GM21786 (cell line): ENCODE measurements at regions not wholly inside any gene's neighbourhood (a gene's known extent, or its start where the extent isn't known, plus 50 kb on each side); places are given as distances from the start of the nearest gene placed in this dataset.
"Not testable (repeated sequence)": the region's sequence is repeated elsewhere in the genome, so short reads cannot be mapped to it uniquely, and the experiment has no call there.

Source experiments
- ATAC-seq: cut with Tn5 transposase; IDR thresholded peaks from one replicate; pipeline ENCODE4 v1.9.1; 2021; ENCODE audit not compliant: unreplicated experiment

DNA sequence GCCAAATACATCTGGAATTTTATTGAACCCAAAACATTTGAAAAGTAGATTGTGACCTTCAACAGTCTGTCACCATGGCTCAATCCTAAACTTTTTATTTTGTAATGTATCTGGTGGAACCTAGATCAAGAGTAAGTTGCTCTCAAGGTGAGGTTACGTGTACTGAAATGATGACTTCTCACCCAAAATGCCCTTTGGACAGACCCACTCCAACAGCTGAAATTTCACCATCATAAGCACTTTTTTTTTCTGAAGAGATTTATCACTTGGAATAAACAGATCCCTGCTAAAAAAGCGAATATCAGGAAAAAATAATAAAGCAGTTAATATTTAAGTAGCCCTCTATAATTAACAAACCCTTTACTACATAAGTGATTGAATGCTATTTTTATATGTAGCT lies 155.0 kb upstream of the FBXL7 start:
- ATAC-seq, result no peak

DNA sequence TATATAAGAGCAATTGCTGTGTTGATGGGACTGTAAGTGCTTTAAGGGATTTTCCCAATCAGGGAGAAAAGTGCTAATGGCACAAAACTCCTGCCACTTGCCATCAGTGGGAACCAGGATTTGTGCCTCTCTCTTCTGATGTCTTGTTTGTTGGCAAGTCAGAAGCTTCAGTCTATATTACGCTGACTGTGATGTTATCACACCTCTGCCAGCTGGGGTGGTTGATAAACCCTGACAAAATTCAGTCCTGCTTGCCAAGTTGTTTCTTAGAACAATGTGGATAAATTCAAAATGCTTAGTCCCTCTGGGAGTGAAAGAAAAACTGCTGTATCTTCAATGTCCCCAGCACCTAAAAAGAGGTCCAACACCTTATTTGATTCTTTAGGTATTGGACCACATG lies 161.4 kb upstream of the FBXL7 start:
- ATAC-seq, result no peak

DNA sequence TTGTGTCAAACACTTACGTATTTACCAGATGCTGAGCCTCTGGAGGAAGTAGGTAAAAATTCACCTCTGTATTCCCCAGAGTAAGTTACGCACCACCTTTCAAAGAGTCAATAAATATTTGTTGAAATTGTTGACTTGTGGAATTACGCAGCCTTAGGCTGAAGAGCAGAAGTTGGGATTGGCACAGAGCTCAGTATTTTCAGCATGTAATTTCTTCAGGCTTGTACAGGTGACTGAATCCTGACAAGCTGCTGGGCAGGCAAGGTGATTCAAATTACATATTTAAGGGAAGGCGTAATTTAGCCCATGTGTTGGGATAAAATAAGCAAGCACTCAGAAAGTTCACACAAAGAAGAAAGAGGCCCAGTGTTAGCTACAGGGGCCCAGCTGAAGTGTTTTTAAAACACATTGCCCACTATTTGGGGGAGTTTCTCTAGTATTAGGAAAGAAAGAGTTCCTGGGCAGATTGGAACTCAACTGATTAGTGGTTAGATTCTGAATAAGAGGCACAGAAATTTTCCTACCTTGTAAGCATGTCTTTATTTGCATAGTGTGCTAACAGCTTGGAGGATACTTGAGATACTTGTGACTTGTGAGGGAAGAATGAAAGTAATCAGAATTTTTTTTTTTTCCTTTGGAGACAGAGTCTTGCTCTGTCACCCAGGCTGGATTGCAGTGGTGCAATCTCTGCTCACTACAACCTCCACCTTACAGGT lies 165.3 kb upstream of the FBXL7 start:
- no peak for ATAC-seq

DNA sequence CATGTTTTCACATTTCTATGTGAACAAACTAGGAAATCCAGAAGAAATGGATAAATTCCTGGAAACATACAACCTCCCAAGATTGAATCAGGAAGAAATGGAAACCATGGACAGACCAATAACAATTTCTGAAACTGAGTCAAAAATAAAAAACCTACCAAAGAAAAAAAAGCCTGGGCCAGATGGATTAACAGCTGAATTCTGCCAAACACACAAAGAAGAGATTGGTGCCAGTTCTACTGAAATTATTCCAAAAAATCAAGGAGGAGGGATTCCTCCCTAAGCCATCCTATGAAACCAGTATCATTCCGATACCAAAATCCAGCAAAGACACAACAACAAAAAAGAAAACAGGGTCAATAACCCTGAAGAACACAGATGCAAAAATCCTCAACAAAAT lies 166.9 kb upstream of the FBXL7 start:
- no peak for ATAC-seq

DNA sequence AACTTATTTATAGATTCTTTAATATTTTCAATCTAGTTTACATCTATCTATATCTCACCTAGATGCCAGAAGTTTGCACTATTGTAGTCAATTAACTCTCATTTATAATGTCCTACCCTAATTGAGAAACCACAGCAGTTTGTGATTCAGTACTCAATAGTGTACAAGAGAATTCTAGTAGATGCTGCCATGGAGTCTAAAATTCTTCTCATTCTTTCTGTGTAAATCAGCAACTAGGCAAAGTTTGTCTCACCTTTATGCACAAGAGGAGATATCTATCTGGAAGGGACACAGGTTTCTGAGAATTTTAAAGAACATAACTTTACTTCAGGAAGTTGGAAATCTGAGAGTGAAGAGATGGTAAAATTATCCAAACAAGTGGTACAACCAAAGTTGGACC lies 173.0 kb upstream of the FBXL7 start:
- ATAC-seq, result no peak

DNA sequence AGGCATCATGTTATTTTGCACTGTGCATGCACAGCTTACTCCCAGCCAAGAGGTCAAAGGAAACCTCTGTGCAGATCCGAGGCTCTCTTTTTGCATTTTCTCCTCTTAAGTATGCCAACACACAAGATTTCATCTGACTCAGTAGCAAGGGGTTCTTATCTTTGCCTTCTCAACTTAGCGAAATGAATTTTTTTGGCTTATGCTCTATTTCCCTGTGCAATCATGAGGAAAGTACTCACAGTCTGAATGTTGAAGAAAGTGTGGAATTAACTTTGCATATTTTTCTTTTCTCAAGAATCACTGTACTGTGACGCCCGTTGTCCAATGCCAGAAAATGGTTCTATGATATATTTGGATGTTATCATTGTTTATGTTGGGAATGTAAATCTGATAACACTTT lies 173.5 kb upstream of the FBXL7 start:
- ATAC-seq, result no peak

DNA sequence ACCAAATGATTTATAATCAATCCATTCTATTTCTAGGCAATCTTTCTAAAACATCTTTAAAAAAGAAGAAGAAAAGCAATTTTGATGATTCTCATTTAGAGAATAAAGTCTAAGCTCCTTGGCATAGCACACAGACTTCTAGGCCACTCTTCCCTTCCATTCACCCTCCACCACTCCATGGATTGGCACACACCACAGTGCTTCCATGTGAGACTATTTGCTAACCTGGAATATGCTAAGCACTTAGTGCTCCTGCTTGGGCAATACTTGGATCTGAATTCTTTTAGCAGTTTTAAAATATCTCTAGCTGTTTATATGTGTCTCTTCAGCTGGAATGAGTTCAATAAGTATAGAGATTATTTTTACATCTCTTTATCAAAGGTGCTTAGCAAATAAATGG lies 177.6 kb upstream of the FBXL7 start:
- no peak for ATAC-seq

DNA sequence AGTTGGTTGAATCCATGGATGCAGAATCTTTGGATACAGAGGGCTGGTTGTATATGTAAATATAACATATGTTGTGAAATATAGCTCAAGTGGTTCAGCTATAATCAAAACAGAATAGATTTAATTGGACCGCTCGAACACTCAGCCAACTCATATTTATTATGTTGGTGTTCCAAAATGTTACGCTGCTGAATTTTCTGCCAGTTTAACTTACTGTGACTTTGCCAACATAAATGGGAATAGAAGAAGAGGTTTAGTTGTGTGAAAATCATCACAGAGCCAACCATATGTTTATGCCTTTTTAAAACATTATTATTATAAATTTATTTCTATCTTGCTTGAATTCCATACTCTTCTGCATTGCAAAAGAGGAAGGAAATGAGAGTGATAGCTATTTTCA lies 178.2 kb upstream of the FBXL7 start:
- no peak for ATAC-seq

DNA sequence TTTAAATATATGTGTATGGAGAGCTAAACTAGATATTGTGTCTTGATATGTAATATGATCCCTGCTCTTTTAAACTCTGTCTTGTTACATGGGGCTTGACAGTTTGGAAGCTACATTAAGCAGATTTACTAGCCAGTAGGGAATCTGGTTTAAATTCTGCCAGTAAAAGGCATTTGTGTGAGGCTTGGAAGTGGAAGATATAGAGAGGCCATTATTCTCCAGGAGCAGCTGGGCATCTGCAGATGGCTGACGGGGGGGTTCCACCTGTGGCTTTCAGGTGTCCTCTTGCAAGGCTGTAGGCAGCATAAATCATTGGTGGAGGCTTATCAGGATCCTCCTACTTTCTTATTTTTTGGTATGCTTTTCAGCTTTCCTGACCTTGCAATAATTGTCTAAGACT lies 179.1 kb upstream of the FBXL7 start:
- ATAC-seq, result no peak

DNA sequence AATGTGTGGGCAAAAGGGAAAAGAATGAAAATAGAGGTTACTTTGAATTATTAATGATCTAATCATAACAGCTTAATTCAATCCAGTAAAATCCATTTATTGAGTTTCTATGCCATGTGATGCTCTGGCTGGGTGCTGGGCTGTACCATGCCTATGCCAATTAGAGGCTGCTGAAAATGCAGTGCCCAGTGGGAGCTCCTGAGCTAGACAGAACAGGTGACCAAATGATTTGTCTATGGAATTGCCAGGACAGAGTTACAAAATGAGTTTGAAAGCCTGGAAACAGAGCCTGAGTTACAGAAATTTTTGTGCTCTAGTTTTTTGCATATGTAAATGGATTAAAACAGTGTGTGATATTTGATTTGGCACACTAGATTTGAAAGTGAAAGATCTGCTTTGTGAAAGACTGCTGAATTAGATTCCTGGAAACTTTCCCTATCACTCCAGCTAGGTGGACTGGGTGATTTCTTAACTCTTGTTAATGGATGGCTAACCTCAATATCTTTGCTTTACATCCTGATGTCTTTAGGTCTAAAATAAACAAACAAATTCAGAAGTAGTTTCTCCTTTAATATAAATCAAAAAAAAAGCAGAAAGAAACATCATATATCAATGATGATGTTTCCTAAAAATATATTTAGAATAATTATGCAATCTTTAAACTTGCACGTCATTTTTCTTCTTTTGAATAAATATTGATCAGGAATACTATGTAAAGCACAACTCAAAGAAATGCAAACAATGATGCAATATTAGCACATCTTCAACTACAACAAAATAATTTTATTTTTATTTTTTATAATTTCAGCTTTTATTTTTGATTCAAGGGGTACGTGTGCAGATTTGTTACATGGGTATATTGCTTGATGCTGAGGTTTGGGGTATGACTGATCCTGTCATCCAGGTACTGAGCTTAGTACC lies 194.8 kb upstream of the FBXL7 start:
- no peak for ATAC-seq

DNA sequence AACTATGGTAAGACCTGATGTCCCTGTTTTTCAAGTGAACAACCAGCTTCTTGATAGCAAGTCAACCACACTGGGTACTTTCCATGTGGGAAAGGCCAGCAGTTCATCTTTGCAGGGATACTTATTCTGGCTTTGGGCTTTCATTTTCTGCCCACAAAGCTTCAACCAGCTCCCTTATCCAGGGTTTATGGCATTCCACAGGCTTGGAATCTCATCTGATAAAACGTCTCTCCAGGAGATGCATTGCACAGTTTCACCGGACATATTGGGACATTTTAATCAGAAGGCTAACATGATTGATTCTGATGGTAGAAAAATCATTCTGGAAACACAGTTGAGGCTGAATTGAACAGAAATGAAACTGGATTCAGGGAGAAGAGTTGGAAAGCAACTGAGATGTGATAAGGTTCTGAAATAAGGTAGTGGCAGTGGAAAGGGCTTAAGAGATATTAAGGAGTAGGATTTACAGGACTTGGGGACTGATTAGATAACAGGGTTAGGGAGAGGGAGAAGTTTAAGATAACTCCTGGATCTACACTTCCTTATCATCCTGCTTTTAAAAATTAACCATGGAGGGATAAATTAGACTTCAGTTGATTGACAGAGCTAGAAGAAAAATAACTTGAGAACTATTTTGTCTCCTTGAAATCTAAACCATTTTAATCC lies 195.8 kb upstream of the FBXL7 start:
- no peak for ATAC-seq

DNA sequence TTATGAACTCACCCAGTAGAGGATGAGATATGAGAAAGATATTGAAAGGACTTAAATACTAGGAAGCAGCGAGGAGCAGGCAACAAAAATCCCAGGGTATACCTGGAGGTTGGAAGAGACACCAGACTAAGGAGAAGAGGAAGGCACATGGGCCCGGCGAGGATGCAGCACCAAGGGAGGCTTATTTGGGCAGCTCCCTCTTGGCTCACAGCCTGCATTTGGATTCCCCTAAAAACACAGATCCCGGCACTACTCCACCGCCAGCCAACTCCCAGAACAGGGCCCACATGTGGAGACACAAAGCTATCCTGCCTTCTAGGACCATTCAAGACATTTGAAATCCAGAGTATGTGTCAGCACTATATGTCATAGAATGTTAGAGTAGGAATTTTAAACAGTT lies 199.8 kb upstream of the FBXL7 start:
- ATAC-seq, result no peak

DNA sequence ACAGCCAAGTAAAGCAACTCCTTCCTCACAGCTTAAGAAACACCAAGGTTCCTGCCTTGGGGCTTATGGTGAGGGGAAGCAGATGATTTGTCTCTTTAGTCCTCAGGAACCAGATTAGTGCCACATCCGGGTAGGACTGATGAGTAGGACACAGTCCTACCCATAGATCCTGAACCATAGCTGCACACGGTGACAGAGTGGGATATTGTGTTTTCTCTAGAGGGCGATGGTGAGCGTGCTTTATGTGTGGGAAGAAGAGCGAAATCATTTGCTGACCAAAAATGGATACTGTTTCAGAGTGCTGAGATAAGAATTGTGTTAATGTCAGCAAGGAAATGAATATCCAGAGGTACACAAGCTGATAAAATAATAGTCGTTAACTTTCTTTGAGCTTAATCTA lies 209.0 kb upstream of the FBXL7 start:
- ATAC-seq, result no peak

DNA sequence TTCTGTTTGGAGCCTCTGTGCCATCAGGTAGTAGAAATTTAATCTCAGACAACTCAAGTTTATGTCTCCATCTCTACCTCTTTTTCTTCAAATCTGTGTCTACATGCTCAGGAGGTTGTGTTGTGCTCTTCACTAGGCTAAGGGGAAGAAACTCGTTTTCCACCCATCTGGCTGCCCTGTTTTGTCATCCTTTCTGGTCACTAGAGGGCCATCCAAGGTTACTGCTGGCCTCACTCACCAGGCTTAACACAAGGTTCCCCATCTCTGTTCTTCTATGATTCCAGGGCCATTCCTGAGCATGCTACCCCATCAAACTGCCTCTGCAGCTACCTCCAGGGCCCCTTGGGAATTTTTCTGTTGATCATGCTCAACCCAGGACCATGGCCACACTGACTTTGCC lies 213.3 kb upstream of the FBXL7 start:
- ATAC-seq, result no peak

DNA sequence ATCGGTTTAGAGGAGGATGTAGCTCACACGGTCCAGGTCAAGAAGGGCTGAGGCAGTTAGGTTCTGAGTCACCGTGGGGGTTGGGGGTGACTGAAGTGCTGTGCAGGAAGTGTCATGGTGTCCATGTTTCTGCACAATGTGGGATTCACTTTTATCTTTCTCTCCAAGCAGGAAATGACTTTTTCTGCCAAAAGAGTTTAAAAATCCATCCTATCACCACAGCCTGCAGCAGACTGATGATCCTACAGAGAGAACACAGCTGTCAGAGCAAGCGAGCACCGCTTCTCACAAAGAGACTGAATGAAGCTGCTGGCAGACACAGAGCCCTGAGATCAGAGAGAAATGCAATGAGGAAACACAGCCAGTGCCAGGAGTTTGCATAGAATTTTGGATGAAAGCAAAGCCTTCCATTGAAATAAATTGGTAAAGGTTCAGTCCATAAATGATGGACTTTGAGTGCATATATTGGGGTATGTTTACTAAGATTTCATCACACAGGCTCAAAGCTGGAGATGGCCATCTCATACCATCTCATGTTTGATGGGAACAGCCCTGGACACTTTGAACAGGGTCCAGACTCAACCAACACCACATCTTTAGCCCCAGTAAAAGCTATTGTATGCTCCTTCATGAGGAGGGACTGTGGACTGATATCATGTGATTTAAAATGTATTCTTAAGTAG lies 213.9 kb upstream of the FBXL7 start:
- no peak for ATAC-seq

DNA sequence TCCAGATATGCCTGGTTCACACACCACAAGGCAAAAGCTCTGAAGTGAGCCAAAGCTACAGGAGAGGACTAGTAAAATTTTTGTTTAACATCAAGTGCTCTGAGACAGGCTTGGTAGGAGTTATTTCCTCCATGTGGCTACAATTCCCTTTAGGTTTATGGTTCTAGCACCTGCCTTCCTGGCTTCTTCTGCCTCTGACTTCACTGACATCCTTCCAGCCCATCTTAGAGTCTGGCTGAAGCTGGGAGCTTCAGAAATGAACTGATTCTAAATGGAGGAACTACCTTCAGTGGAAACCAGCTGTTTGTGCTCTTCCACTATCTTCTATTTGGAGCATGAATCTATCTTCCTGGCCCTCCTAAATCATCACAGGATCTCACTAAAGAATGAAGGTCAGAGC lies 215.3 kb upstream of the FBXL7 start:
- no peak for ATAC-seq

DNA sequence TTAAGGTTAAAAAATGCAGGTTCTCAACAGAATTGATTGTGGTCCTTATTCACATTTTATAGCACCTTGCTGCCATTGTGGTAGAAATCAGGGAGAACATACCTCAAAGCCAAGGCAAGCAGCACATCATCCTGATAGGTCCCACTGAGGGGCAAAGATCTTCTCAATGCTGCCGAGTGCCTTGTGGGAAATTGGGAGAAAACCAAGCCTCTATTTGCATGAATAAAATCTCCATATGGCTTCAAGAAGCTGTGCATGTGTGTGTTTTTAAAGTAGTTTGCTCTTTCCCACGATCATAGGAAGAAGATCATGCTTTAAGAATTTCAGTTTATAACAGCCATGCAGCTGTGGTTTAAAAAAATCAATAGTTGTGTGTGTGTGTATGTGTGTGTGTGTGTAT lies 216.9 kb upstream of the FBXL7 start:
- no peak for ATAC-seq

DNA sequence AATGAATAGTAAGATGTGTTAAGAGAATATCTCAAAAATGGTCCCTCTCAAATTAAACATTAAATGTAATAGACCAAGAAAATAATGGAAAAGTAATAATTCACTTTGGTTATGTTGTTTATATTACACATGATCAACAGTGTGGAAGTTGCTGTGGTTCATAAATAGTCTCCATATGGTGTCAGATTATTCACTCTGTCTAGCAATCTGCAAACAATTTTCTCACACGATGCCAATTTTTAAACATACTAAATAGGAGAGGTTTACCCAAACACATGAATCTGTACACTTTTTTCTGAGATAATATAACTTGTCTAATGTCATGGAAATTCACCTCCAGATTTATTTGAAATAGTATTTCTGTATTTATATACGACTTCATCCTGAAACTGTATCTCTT lies 217.4 kb upstream of the FBXL7 start:
- no peak for ATAC-seq

DNA sequence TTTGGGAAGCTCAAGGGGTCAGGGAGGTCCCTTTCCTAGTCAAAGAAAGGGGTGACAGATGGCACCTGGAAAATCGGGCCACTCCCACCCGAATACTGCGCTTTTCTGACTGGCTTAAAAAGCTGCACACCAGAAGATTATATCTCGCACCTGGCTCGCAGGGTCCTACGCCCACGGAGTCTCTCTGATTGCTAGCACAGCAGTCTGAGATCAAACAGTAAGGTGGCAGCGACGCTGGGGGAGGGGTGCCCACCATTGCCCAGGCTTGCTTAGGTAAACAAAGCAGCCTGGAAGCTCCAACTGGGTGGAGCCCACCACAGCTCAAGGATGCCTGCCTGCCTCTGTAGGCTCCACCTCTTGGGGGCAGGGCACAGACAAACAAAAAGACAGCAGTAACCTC lies 228.4 kb upstream of the FBXL7 start:
- not testable (repeated sequence) for ATAC-seq

DNA sequence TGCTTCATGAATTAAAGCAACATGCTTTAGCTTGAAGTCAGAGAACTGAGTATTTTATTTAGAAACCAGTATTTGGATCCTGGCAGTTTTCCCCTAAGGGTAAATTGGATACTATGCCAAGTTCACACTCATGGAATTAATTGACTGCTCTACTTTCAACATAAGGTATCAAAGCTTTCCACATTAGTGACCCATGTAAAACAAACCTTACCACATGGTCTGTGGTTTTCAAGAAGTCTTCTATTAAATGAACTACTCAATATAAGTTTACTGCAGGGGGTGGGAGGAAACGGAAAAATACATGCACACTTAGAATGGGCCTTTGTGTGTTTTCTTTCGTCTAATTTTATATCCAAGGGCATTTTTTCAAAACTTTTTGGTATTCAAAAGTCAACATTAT lies 232.0 kb upstream of the FBXL7 start:
- no peak for ATAC-seq

DNA sequence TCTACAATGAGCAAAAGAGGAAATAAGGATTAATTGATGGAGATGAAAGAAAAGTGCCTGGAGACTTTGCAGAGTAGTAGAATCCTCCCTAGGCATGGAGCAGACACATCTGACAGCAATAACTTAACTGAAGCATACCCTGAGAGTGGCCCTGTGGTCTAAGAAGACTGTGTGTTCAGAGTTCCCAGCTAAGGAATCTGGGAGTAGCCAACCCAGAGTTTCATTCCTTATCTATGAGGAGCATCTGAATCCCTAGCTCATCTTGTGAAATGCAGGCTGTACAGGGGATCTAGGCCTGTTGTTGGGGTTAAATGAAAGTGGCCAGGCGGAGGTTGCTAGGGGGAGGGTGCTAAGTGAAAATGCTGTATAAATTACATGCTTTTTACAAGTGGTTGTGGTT lies 233.1 kb upstream of the FBXL7 start:
- ATAC-seq, result no peak
